Neural cell (in vitro differentiated cells): ENCODE measurements at regions not wholly inside any gene's neighbourhood (a gene's known extent, or its start where the extent isn't known, plus 50 kb on each side); places are given as distances from the start of the nearest gene placed in this dataset.

Experiments
- H2AFZ ChIP-seq: fragments of 200-600, 300-800 bp; sonication (generic), shearing (Covaris generic); 2 replicates; pipeline ENCODE4 v1.6.0; 2014; ENCODE audit warnings: low read depth, mild to moderate bottlenecking, antibody characterized with exemption, low read length, moderate library complexity
- H3F3A ChIP-seq: fragments of 200-600 bp; shearing (Covaris generic); 2 replicates; pipeline ENCODE4 v1.6.1; 2016; ENCODE audit warnings: mild to moderate bottlenecking, moderate library complexity, mixed read lengths, antibody characterized with exemption, low read length; ENCODE audit not compliant: insufficient read depth, poor library complexity, severe bottlenecking
- H3K27ac ChIP-seq: fragments of 200-600, 300-800 bp; sonication (generic), shearing (Covaris generic); 2 replicates; pipeline ENCODE4 v1.5.1; 2014; ENCODE audit warnings: mild to moderate bottlenecking, low read length, moderate library complexity
- H3K27me3 ChIP-seq: fragments of 300-800, 200-600 bp; sonication (generic), shearing (Covaris generic); 2 replicates; pipeline ENCODE4 v1.6.0; 2014; ENCODE audit warnings: mild to moderate bottlenecking, low read depth, low read length, moderate library complexity; ENCODE audit not compliant: insufficient read depth
- H3K36me3 ChIP-seq: fragments of 300-800, 200-600 bp; sonication (generic), shearing (Covaris generic); 2 replicates; pipeline ENCODE4 v1.5.1; 2014; ENCODE audit warnings: mild to moderate bottlenecking, antibody characterized with exemption, low read length, moderate library complexity; ENCODE audit not compliant: insufficient read depth
- H3K4me2 ChIP-seq: fragments of 300-800, 200-600 bp; sonication (generic), shearing (Covaris generic); 2 replicates; pipeline ENCODE4 v1.6.0; 2014; ENCODE audit warnings: mild to moderate bottlenecking, low read length
- H3K4me3 ChIP-seq: fragments of 300-800, 200-600 bp; sonication (generic), shearing (Covaris generic); 2 replicates; pipeline ENCODE4 v1.5.1; 2014; ENCODE audit warnings: mild to moderate bottlenecking, low read length, moderate library complexity
- H3K79me2 ChIP-seq: fragments of 200-600 bp; shearing (Covaris generic); replicated peaks from 2 replicates; pipeline ENCODE4 v1.6.0; 2014; ENCODE audit warnings: mild to moderate bottlenecking, low read length, moderate library complexity; ENCODE audit not compliant: insufficient read depth
- H3K9ac ChIP-seq: fragments of 300-800, 200-600 bp; sonication (generic), shearing (Covaris generic); 2 replicates; pipeline ENCODE4 v1.6.1; 2016; ENCODE audit warnings: mild to moderate bottlenecking, low read length, mixed read lengths
- H3K9me2 ChIP-seq: fragments of 200-600 bp; shearing (Covaris generic); 2 replicates; pipeline ENCODE4 v1.6.1; 2016; ENCODE audit warnings: mild to moderate bottlenecking, low read length, mixed read lengths; ENCODE audit not compliant: insufficient read depth
- H3K9me3 ChIP-seq: fragments of 200-600, 300-800 bp; sonication (generic), shearing (Covaris generic); 2 replicates; pipeline ENCODE4 v1.6.1; 2016; ENCODE audit warnings: mild to moderate bottlenecking, mixed run types, low read length, moderate library complexity, mixed read lengths
- H4K20me1 ChIP-seq: fragments of 200-600 bp; shearing (Covaris generic); 2 replicates; pipeline ENCODE4 v1.6.1; 2016; ENCODE audit warnings: mild to moderate bottlenecking, mixed run types; ENCODE audit not compliant: insufficient read depth
- CTCF ChIP-seq: fragments of 450-650 bp; IDR thresholded peaks from 2 replicates; pipeline ENCODE4 v1.5.1; 2014; ENCODE audit warnings: antibody characterized with exemption, mild to moderate bottlenecking, moderate library complexity; ENCODE audit not compliant: poor library complexity, severe bottlenecking
- EZH2 ChIP-seq: fragments of 200-600, 300-800 bp; shearing (Covaris generic), sonication (generic); IDR thresholded peaks from 2 replicates; pipeline ENCODE4 v1.6.1; 2014; ENCODE audit warnings: antibody characterized with exemption, low read length, borderline replicate concordance, mild to moderate bottlenecking; ENCODE audit not compliant: insufficient read depth, poor library complexity, severe bottlenecking
- POLR2AphosphoS5 ChIP-seq: IDR thresholded peaks from 2 replicates; pipeline ENCODE4 v1.6.1; 2012
- REST ChIP-seq: IDR thresholded peaks from 2 replicates; pipeline ENCODE4 v1.6.1; 2012; ENCODE audit warnings: borderline replicate concordance
- SMC3 ChIP-seq: fragments of 450-650 bp; conservative IDR thresholded peaks from 2 replicates; pipeline ENCODE4 v1.6.1; 2014; ENCODE audit warnings: antibody characterized with exemption, mild to moderate bottlenecking, moderate library complexity; ENCODE audit not compliant: poor library complexity
- TAF1 ChIP-seq: IDR thresholded peaks from 2 replicates; pipeline ENCODE4 v1.6.1; 2012; ENCODE audit warnings: low read depth

- no peaks in the 10 kb centered on the region for H4K20me1 ChIP-seq
Observed at GRCh38 chr13:39941911-39942551, 286.6 kb downstream of the COG6 start.

GRCh38 chr13:39942552-39943273 lies 287.3 kb downstream of the COG6 start:
- Histone ChIP-seq H3K4me2 (no peak overlapping the region), H3F3A (no peaks in the 10 kb centered on the region), H3K9ac (no peak overlapping the region), H4K20me1 (no peaks in the 10 kb centered on the region), H3K9me3 (no peaks in the 10 kb centered on the region), H3K27ac (no peak overlapping the region), H3K27me3 (no peaks in the 10 kb centered on the region), H3K9me2 (no peaks in the 10 kb centered on the region), H3K4me3 (no peak overlapping the region), H3K79me2 (no peaks in the 10 kb centered on the region), H2AFZ (no peak overlapping the region), H3K36me3 (no peaks in the 10 kb centered on the region)
- TF ChIP-seq CTCF = peak; percentile 21
- TF ChIP-seq REST = no peak
- TF ChIP-seq SMC3 = no peak

More at GRCh38 chr13:39941911-39942551, 286.6 kb downstream of the COG6 start:
- Histone ChIP-seq H2AFZ (no peak overlapping the region), H3K27ac (no peak overlapping the region), H3K79me2 (no peaks in the 10 kb centered on the region), H3K27me3 (no peaks in the 10 kb centered on the region), H3K36me3 (no peaks in the 10 kb centered on the region), H3K9ac (no peak overlapping the region), H3K4me2 (no peak overlapping the region), H3K9me3 (no peaks in the 10 kb centered on the region), H3K9me2 (no peaks in the 10 kb centered on the region), H3F3A (no peaks in the 10 kb centered on the region), H3K4me3 (no peak overlapping the region)
- no peak for TF ChIP-seq POLR2AphosphoS5
- no peak for TF ChIP-seq REST
- TF ChIP-seq TAF1 = no peak
- TF ChIP-seq EZH2 = no peak
